Right atrium auricular region (tissue), 2 donors: ENCODE measurements at regions not wholly inside any gene's neighbourhood (a gene's known extent, or its start where the extent isn't known, plus 50 kb on each side); places are given as distances from the start of the nearest gene placed in this dataset.

ENCODE experiments used
- DNase-seq: peaks from one replicate; pipeline ENCODE4 v3.0.0-alpha.2; 2019; ENCODE audit warnings: low spot score
- H3K27ac ChIP-seq, 2 donors: fragments of 200-600 bp; sonication (generic); 1 replicate in 1 of 2; 2 replicates in 1 of 2; pipeline ENCODE4 v1.5.1; 2016 to 2019
- H3K27me3 ChIP-seq, 2 donors: fragments of 200-600 bp; sonication (generic); one replicate each; pipeline versions ENCODE4 v1.5.1 to v1.6.0; 2017 to 2019
- H3K36me3 ChIP-seq: fragments of 200-600 bp; sonication (generic); one replicate; pipeline ENCODE4 v1.5.1; 2016
- H3K4me1 ChIP-seq, 2 donors: fragments of 200-600 bp; sonication (generic); one replicate each; pipeline versions ENCODE4 v1.5.1 to v1.6.0; 2017 to 2019
- H3K4me3 ChIP-seq, 2 donors: fragments of 200-600 bp; sonication (generic); 1 replicate in 1 of 2; 2 replicates in 1 of 2; pipeline ENCODE4 v1.5.1; 2017 to 2019; ENCODE audit warnings: mild to moderate bottlenecking in 1 of 2, moderate library complexity in 1 of 2
- H3K9me3 ChIP-seq, 2 donors: fragments of 200-600 bp; sonication (generic); one replicate each; pipeline ENCODE4 v1.5.1; 2019
- TF ChIP-seq, protein P1 (sequence below), 2 donors: fragments of 200-600 bp; sonication (generic); IDR thresholded peaks; one replicate each; pipeline ENCODE4 v1.5.1; 2019; ENCODE audit warnings: antibody characterized with exemption in 2 of 2

DNA sequence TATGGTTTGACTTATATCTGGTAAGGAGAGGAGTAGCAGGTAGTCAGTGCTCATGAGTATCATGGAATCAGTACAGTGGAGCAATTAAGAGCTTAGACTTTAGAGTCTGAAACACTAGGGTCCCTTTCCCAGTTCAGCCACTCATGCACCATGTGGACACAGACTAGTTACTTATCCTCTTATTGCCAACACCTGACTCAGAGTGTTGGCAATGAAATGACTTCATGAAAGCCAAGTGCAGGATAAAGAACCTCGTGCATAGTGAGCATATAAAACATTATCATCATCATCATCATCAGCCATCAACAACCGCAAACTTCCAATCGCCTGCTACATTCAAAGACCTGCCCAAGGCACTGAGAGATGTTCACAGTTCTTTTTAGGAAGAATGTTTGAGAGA, 164.2 kb downstream of the FOXO1 start:
- DNase-seq: peak; percentile 55
- no peak overlapping the region for H3K27ac ChIP-seq
- no peaks in the 10 kb centered on the region for H3K9me3 ChIP-seq
- H3K4me1 ChIP-seq: peaks cover 0 to 11% of the 10 kb centered on the region in 2 donors
- H3K4me3 ChIP-seq: no peak overlapping the region
- no peaks in the 10 kb centered on the region for H3K36me3 ChIP-seq
- H3K27me3 ChIP-seq: no peaks in the 10 kb centered on the region
- TF ChIP-seq, protein P1, sequence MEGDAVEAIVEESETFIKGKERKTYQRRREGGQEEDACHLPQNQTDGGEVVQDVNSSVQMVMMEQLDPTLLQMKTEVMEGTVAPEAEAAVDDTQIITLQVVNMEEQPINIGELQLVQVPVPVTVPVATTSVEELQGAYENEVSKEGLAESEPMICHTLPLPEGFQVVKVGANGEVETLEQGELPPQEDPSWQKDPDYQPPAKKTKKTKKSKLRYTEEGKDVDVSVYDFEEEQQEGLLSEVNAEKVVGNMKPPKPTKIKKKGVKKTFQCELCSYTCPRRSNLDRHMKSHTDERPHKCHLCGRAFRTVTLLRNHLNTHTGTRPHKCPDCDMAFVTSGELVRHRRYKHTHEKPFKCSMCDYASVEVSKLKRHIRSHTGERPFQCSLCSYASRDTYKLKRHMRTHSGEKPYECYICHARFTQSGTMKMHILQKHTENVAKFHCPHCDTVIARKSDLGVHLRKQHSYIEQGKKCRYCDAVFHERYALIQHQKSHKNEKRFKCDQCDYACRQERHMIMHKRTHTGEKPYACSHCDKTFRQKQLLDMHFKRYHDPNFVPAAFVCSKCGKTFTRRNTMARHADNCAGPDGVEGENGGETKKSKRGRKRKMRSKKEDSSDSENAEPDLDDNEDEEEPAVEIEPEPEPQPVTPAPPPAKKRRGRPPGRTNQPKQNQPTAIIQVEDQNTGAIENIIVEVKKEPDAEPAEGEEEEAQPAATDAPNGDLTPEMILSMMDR (IDR thresholded peaks at IDR 0.05): no peak

DNA sequence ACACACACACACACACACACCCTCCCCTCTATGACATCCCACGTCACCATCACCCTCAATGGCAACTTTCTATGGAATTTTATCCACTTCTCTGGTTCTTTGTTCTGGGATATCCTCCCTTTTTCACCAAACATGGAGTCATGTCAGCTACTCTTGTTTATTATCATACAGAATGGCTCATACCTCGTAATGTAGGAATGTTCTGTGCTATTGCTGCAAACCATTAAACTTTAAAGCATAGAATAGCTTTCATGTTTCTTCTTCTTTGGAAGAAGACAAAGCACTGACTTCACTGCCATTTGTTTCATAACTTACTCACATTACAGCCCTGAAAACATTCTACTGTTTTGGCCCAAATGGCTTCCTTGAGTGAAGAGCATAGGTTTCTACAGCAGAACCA, 163.4 kb downstream of the FOXO1 start:
- peaks cover 0 to 13% of the 10 kb centered on the region in 2 donors for H3K4me1 ChIP-seq
- no peak for DNase-seq
- TF ChIP-seq, protein P1 (IDR thresholded peaks at IDR 0.05): no peak
- no peaks in the 10 kb centered on the region for H3K36me3 ChIP-seq
- H3K27me3 ChIP-seq: no peaks in the 10 kb centered on the region
- no peak overlapping the region for H3K27ac ChIP-seq
- no peak overlapping the region for H3K4me3 ChIP-seq
- no peaks in the 10 kb centered on the region for H3K9me3 ChIP-seq

DNA sequence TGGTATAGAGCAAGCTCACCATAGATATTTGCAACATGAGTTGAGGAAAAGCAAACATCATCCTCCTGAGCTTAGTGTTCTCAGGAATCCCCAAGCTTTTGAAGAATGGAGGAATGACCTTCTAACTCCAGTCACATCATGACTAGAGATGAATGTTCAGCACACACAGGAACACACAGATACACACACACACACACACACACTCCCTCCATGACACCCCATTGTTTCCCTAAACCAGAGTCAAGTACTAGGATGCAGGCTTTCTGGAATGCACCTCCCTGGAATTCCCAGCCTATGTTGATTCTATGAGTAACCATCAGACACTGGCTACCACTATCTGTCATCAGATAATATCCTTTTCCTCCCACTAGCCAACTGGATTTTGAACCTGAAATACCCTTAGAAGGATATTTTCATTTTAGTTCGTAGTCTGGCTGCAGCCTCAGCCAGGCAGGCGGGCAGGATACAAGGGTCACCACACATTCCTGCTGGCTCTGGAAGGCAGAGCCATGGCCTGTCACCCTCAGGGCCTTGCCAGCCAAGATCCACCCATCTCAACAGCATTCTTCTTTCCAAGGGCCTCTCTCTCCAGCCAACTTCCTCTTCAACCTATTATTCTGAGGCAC, 162.4 kb downstream of the FOXO1 start:
- no peak overlapping the region for H3K4me3 ChIP-seq
- TF ChIP-seq, protein P1 (IDR thresholded peaks at IDR 0.05): no peak

DNA sequence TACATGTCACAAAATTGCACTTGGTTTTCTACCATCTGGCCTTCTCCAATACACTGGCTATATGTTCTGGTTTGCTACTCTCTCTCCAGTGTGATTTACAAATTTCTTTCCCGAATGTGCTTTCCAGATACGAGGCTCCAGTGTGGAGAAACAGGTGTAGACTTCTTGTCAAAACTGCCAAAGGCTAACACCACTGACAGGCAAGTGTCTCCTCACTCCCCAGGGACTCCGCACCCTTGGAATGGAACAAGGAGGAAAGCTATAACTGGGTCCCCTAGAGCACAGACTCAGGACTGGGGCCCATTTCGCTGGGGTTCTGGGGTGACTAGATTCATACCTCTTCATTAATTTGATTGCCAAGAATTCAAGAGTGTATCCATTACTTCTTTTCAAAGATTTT, 161.8 kb downstream of the FOXO1 start:
- Histone ChIP-seq H3K36me3 (no peaks in the 10 kb centered on the region), H3K27ac (no peak overlapping the region), H3K27me3 (no peaks in the 10 kb centered on the region), H3K4me3 (no peak overlapping the region), H3K9me3 (no peaks in the 10 kb centered on the region), H3K4me1 (peaks cover 0 to 19% of the 10 kb centered on the region in 2 donors)
- DNase-seq: peak; percentile 56
- TF ChIP-seq, protein P1 (IDR thresholded peaks at IDR 0.05): no peak

More for the DNA sequence above, 162.4 kb downstream of the FOXO1 start:
- Histone ChIP-seq H3K27me3 (no peaks in the 10 kb centered on the region), H3K27ac (peak overlapping the region in 1 of 2 donors; percentile 31), H3K9me3 (no peaks in the 10 kb centered on the region), H3K4me1 (peaks cover 0 to 19% of the 10 kb centered on the region in 2 donors), H3K36me3 (no peaks in the 10 kb centered on the region)
- DNase-seq: peak; percentile 59

DNA sequence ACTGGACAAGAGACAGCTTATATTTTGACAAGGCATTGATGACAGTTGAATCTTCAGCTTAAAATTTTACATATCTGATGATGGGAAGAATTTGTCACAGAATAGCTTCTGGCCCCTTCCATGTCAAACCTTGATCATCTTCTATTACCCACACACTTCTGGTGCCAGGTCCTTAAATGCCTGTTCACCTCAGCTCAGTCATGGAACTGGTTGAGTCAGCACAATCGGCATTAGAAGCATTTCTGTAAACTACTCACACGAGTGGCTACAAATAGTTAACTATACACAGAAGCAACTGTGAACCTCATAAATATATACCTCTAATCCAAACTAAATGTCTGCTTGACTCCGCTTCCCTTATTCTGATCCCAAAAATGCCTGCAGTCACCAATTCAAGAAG, 161.2 kb downstream of the FOXO1 start:
- Histone ChIP-seq H3K27ac (no peak overlapping the region), H3K4me1 (peaks cover 0 to 19% of the 10 kb centered on the region in 2 donors), H3K9me3 (no peaks in the 10 kb centered on the region), H3K4me3 (no peak overlapping the region), H3K36me3 (no peaks in the 10 kb centered on the region), H3K27me3 (no peaks in the 10 kb centered on the region)
- no peak for DNase-seq
- TF ChIP-seq, protein P1 (IDR thresholded peaks at IDR 0.05): no peak
